IMR-90 (cell line): ENCODE measurements at regions not wholly inside any gene's neighbourhood (a gene's known extent, or its start where the extent isn't known, plus 50 kb on each side); places are given as distances from the start of the nearest gene placed in this dataset.

Experiments used
- ATAC-seq: fragments of 200-7000 bp; cut with Tn5 transposase; 2 replicates; pipeline ENCODE4 v1.9.1; 2020; ENCODE audit warnings: low read depth, mild to moderate bottlenecking, moderate library complexity
- BruUV-seq: library from RNA; stranded (reverse); fragments of 400-500 nt; replicated peaks from 2 replicates; lab custom pipeline; 2021; lab: Mats Ljungman, UMichigan
- CTCF ChIA-PET: fragments of 300-600 bp; formaldehyde crosslinking; extraction: SDS; loops from one replicate; lab custom pipeline; 2021; ENCODE audit warnings: antibody characterized with exemption; lab: Yijun Ruan, JAX
- POLR2A ChIA-PET: fragments of 300-600 bp; sonication (Branson Sonifier 250); formaldehyde crosslinking; loops from one replicate; lab custom pipeline; 2022; ENCODE audit warnings: antibody characterized with exemption; ENCODE audit not compliant: unreplicated experiment; lab: Charles Lee
- DNase-seq: peaks from one replicate; pipeline ENCODE4 v3.0.0; 2013
- H2AFZ ChIP-seq: replicated peaks from 2 replicates; pipeline ENCODE3; 2013; ENCODE audit warnings: low read length, mild to moderate bottlenecking; ENCODE audit not compliant: poor library complexity
- H2AK5ac ChIP-seq: 2 replicates; pipeline ENCODE4 v1.6.1; 2013; ENCODE audit warnings: low read depth, low read length, inconsistent platforms
- H2AK9ac ChIP-seq: replicated peaks from 2 replicates; pipeline ENCODE3; 2013; ENCODE audit warnings: mild to moderate bottlenecking, low read depth, low read length, moderate library complexity; ENCODE audit not compliant: poor library complexity
- H2BK120ac ChIP-seq: 2 replicates; pipeline ENCODE4 v1.6.1; 2013; ENCODE audit warnings: low read depth, low read length, inconsistent platforms
- H2BK15ac ChIP-seq: 3 replicates; pipeline ENCODE4 v1.6.1; 2013; ENCODE audit warnings: low read depth, low read length, inconsistent platforms
- H2BK20ac ChIP-seq: 2 replicates; pipeline ENCODE4 v1.6.1; 2013; ENCODE audit warnings: low read depth, mild to moderate bottlenecking, inconsistent platforms, low read length, moderate library complexity
- H2BK5ac ChIP-seq: 2 replicates; pipeline ENCODE4 v1.6.1; 2013; ENCODE audit warnings: mild to moderate bottlenecking, low read depth, low read length, inconsistent platforms; ENCODE audit not compliant: poor library complexity, severe bottlenecking
- H3K14ac ChIP-seq: replicated peaks from 2 replicates; pipeline ENCODE4 v1.6.1; 2013; ENCODE audit warnings: low read depth, low read length, inconsistent platforms
- H3K18ac ChIP-seq: 2 replicates; pipeline ENCODE4 v1.6.1; 2013; ENCODE audit warnings: low read depth, low read length, control low read depth
- H3K23ac ChIP-seq: 2 replicates; pipeline ENCODE4 v1.6.1; 2013; ENCODE audit warnings: low read depth, low read length, inconsistent platforms
- H3K27ac ChIP-seq: 2 replicates; pipeline ENCODE4 v1.5.1; 2013; ENCODE audit warnings: mild to moderate bottlenecking, control low read depth, low read length; ENCODE audit not compliant: insufficient read depth
- H3K27me3 ChIP-seq: 2 replicates; pipeline ENCODE4 v1.6.1; 2013; ENCODE audit warnings: low read length; ENCODE audit not compliant: control insufficient read depth, insufficient read depth
- H3K36me3 ChIP-seq: 2 replicates; pipeline ENCODE4 v1.6.1; 2013; ENCODE audit warnings: low read length, mixed read lengths; ENCODE audit not compliant: control insufficient read depth, insufficient read depth
- H3K4ac ChIP-seq: 2 replicates; pipeline ENCODE4 v1.6.1; 2013; ENCODE audit warnings: low read depth, low read length, inconsistent platforms
- H3K4me1 ChIP-seq: 2 replicates; pipeline ENCODE4 v1.6.1; 2013; ENCODE audit warnings: low read length, mixed read lengths; ENCODE audit not compliant: control insufficient read depth, insufficient read depth
- H3K4me2 ChIP-seq: 2 replicates; pipeline ENCODE4 v1.6.1; 2013; ENCODE audit warnings: low read depth, mild to moderate bottlenecking, control low read depth, low read length, moderate library complexity
- H3K4me3 ChIP-seq: 2 replicates; pipeline ENCODE4 v1.5.1; 2013; ENCODE audit warnings: low read depth, mild to moderate bottlenecking, control low read depth, low read length, moderate library complexity; ENCODE audit not compliant: insufficient read depth
- H3K56ac ChIP-seq: 2 replicates; pipeline ENCODE4 v1.6.1; 2013; ENCODE audit warnings: low read length, inconsistent platforms; ENCODE audit not compliant: insufficient read depth; ENCODE audit errors: extremely low read depth
- H3K79me1 ChIP-seq, 2 experiments: 2 replicates each; pipeline ENCODE4 v1.6.1; 2013; ENCODE audit warnings: low read length in 2 of 2, inconsistent platforms in 1 of 2, low read depth in 1 of 2
- H3K9ac ChIP-seq: 2 replicates; pipeline ENCODE4 v1.6.1; 2013; ENCODE audit warnings: low read depth, low read length, control low read depth
- H3K9me1 ChIP-seq: 2 replicates; pipeline ENCODE4 v1.6.1; 2013; ENCODE audit warnings: low read length, inconsistent platforms; ENCODE audit not compliant: insufficient read depth
- H3K9me3 ChIP-seq: 2 replicates; pipeline ENCODE4 v1.6.1; 2013; ENCODE audit warnings: low read length; ENCODE audit not compliant: control insufficient read depth, insufficient read depth
- H4K20me1 ChIP-seq: 2 replicates; pipeline ENCODE4 v1.6.1; 2013; ENCODE audit warnings: low read length, inconsistent platforms; ENCODE audit not compliant: insufficient read depth
- H4K5ac ChIP-seq: 2 replicates; pipeline ENCODE4 v1.6.1; 2013; ENCODE audit warnings: mild to moderate bottlenecking, low read depth, low read length, control low read depth
- H4K8ac ChIP-seq, 2 experiments: 2 replicates each; pipeline ENCODE4 v1.6.1; 2013; ENCODE audit warnings: low read depth in 2 of 2, low read length in 2 of 2, control low read depth in 1 of 2, inconsistent platforms in 1 of 2
- H4K91ac ChIP-seq: 2 replicates; pipeline ENCODE4 v1.6.1; 2013; ENCODE audit warnings: low read depth, low read length, inconsistent platforms; ENCODE audit not compliant: insufficient read depth
- BHLHE40 ChIP-seq: fragments of 150-350 bp; IDR thresholded peaks from 2 replicates; pipeline ENCODE4 v1.6.1; 2016; ENCODE audit warnings: mild to moderate bottlenecking, low read depth, low read length
- CEBPB ChIP-seq: IDR thresholded peaks from 2 replicates; pipeline ENCODE4 v1.6.1; 2012; ENCODE audit warnings: low read depth, low read length, improper control_type of control experiment
- CHD1 ChIP-seq: IDR thresholded peaks from 2 replicates; pipeline ENCODE4 v1.6.1; 2012; ENCODE audit warnings: low read depth, low read length, improper control_type of control experiment
- FOS ChIP-seq: fragments of 150-350 bp; IDR thresholded peaks from 2 replicates; pipeline ENCODE4 v1.6.1; 2016; ENCODE audit warnings: low read depth, low read length
- MAFK ChIP-seq: IDR thresholded peaks from 2 replicates; pipeline ENCODE4 v1.6.1; 2012; ENCODE audit warnings: low read depth, low read length, improper control_type of control experiment
- MAZ ChIP-seq: IDR thresholded peaks from 2 replicates; pipeline ENCODE4 v1.6.1; 2012; ENCODE audit warnings: low read depth, mild to moderate bottlenecking, low read length, improper control_type of control experiment, moderate library complexity, borderline replicate concordance
- MXI1 ChIP-seq: IDR thresholded peaks from 2 replicates; pipeline ENCODE4 v1.6.1; 2012; ENCODE audit warnings: low read depth, mild to moderate bottlenecking, low read length, moderate library complexity, borderline replicate concordance
- NFE2L2 ChIP-seq: fragments of 150-350 bp; IDR thresholded peaks from 2 replicates; pipeline ENCODE4 v1.6.1; 2016; ENCODE audit warnings: low read depth, mild to moderate bottlenecking, low read length
- POLR2A ChIP-seq: IDR thresholded peaks from 2 replicates; pipeline ENCODE4 v1.6.1; 2012; ENCODE audit warnings: mild to moderate bottlenecking, low read depth, low read length
- RAD21 ChIP-seq: IDR thresholded peaks from 2 replicates; pipeline ENCODE4 v1.6.1; 2012; ENCODE audit warnings: low read length, improper control_type of control experiment
- RCOR1 ChIP-seq: IDR thresholded peaks from 2 replicates; pipeline ENCODE4 v1.6.1; 2012; ENCODE audit warnings: mild to moderate bottlenecking, low read length, improper control_type of control experiment; ENCODE audit not compliant: insufficient replicate concordance
- RFX5 ChIP-seq: IDR thresholded peaks from 2 replicates; pipeline ENCODE4 v1.8.0; 2012; ENCODE audit warnings: low read depth, mild to moderate bottlenecking, low read length, moderate library complexity
- SMC3 ChIP-seq: fragments of 150-350 bp; IDR thresholded peaks from 2 replicates; pipeline ENCODE4 v1.6.1; 2016; ENCODE audit warnings: low read depth, mild to moderate bottlenecking, antibody characterized with exemption, low read length, moderate library complexity
- WGBS, 2 experiments: methylation state at CpG; one replicate each; pipeline versions ENCODE4 v1.1.5 to v1.1.7; 2013; ENCODE audit warnings: missing lambda C conversion rate in 2 of 2; ENCODE audit not compliant: insufficient read length in 1 of 2; ENCODE audit errors: extremely low coverage in 2 of 2; 5-methylcytosine and 5-hydroxymethylcytosine counted together
- dilution Hi-C: fragments of 300-500 bp; cut with HindIII; formaldehyde crosslinking; loops from one replicate; pipeline ENCODE4 v1.14.3; 2018; ENCODE audit warnings: low sequenced_read_pairs; ENCODE audit not compliant: unreplicated experiment
- in situ Hi-C: fragments of 300-500 bp; cut with MboI; formaldehyde crosslinking; loops from 3 replicates; pipeline ENCODE4 v1.14.3; 2019; ENCODE audit warnings: low sequenced_read_pairs, inconsistent platforms, mixed read lengths
- intact Hi-C: fragments of 100-400 bp; cut with micrococcal nuclease; formaldehyde crosslinking; loops from 2 replicates; pipeline ENCODE4 v1.10.0; 2022
- TF ChIP-seq, protein P1 (sequence below): fragments of 150-350 bp; IDR thresholded peaks from 2 replicates; pipeline ENCODE4 v1.6.1; 2017; ENCODE audit warnings: mild to moderate bottlenecking, antibody characterized with exemption, low read length, low read depth
- TF ChIP-seq, protein P2 (sequence below): fragments of 150-350 bp; IDR thresholded peaks from 2 replicates; pipeline ENCODE4 v1.6.1; 2016; ENCODE audit warnings: low read depth, mild to moderate bottlenecking, low read length, moderate library complexity, borderline replicate concordance
- TF ChIP-seq, protein P3 (sequence below): conservative IDR thresholded peaks from 2 replicates; pipeline ENCODE4 v1.5.1; 2012; ENCODE audit warnings: mild to moderate bottlenecking, low read depth, low read length, improper control_type of control experiment

DNA sequence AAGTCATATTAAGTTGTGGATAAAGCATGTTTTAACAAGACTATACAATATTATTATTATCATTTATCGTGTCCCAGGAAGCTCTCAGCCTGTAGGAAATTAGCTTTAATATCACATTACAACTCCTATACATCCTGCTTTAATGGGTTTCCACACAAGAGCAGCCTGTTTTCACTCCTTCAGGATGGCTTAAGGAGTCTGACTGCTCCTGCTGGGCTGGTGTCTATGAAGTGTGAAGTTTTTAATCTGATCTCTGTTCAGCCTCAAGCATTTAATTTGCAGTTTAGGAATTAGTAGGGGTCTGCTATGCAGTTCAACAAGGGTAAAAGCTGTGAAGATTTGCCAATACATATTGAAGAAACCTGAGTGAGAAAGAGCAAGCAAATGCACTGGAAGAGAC lies 653.4 kb upstream of the LRRC4C start:
- Histone ChIP-seq H2BK15ac (no peak overlapping the region), H2BK20ac (no peak overlapping the region), H3K27ac (no peak overlapping the region), H3K4me1 (no peaks in the 10 kb centered on the region), H2AFZ (no peak overlapping the region), H3K9me1 (no peaks in the 10 kb centered on the region), H3K4me2 (no peak overlapping the region), H3K18ac (no peak overlapping the region), H2BK120ac (no peak overlapping the region), H3K14ac (no peak overlapping the region), H3K79me1 (no peaks in the 10 kb centered on the region), H2BK5ac (no peak overlapping the region), H3K27me3 (no peaks in the 10 kb centered on the region), H4K5ac (no peak overlapping the region), H3K9me3 (peaks cover 1% of the 10 kb centered on the region), H3K23ac (no peak overlapping the region), H3K36me3 (no peaks in the 10 kb centered on the region), H4K8ac (no peak overlapping the region), H3K56ac (no peak overlapping the region), H3K9ac (no peak overlapping the region), H2AK9ac (no peak overlapping the region), H2AK5ac (no peak overlapping the region), H4K91ac (no peak overlapping the region), H4K20me1 (no peaks in the 10 kb centered on the region), H3K4me3 (no peak overlapping the region), H3K4ac (no peak overlapping the region)
- DNase-seq (no peak), ATAC-seq (no peak)
- WGBS, 2 experiments, result no CpG with 5 or more reads among the region's 1 CpG
- dilution Hi-C loops, result no loop called here
- intact Hi-C loops, result no loop called here
- TF ChIP-seq, protein P1, sequence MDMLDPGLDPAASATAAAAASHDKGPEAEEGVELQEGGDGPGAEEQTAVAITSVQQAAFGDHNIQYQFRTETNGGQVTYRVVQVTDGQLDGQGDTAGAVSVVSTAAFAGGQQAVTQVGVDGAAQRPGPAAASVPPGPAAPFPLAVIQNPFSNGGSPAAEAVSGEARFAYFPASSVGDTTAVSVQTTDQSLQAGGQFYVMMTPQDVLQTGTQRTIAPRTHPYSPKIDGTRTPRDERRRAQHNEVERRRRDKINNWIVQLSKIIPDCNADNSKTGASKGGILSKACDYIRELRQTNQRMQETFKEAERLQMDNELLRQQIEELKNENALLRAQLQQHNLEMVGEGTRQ, result no peak
- TF ChIP-seq MAFK (no peak), RAD21 (no peak), MAZ (no peak), SMC3 (no peak), RFX5 (no peak), RCOR1 (no peak), FOS (no peak), BHLHE40 (no peak), NFE2L2 (no peak), CEBPB (no peak), MXI1 (no peak), POLR2A (no peak), CHD1 (no peak)
- TF ChIP-seq, protein P2, sequence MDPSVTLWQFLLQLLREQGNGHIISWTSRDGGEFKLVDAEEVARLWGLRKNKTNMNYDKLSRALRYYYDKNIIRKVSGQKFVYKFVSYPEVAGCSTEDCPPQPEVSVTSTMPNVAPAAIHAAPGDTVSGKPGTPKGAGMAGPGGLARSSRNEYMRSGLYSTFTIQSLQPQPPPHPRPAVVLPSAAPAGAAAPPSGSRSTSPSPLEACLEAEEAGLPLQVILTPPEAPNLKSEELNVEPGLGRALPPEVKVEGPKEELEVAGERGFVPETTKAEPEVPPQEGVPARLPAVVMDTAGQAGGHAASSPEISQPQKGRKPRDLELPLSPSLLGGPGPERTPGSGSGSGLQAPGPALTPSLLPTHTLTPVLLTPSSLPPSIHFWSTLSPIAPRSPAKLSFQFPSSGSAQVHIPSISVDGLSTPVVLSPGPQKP, result no peak
- TF ChIP-seq, protein P3, sequence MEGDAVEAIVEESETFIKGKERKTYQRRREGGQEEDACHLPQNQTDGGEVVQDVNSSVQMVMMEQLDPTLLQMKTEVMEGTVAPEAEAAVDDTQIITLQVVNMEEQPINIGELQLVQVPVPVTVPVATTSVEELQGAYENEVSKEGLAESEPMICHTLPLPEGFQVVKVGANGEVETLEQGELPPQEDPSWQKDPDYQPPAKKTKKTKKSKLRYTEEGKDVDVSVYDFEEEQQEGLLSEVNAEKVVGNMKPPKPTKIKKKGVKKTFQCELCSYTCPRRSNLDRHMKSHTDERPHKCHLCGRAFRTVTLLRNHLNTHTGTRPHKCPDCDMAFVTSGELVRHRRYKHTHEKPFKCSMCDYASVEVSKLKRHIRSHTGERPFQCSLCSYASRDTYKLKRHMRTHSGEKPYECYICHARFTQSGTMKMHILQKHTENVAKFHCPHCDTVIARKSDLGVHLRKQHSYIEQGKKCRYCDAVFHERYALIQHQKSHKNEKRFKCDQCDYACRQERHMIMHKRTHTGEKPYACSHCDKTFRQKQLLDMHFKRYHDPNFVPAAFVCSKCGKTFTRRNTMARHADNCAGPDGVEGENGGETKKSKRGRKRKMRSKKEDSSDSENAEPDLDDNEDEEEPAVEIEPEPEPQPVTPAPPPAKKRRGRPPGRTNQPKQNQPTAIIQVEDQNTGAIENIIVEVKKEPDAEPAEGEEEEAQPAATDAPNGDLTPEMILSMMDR, result no peak
- in situ Hi-C loops, result no loop called here
- BruUV-seq, result no TSS peak
- POLR2A ChIA-PET, result no interaction called here
- CTCF ChIA-PET, result no interaction called here
